GM12874 (cell line): ENCODE measurements at regions not wholly inside any gene's neighbourhood (a gene's known extent, or its start where the extent isn't known, plus 50 kb on each side); places are given as distances from the start of the nearest gene placed in this dataset.

Experiments used
- CTCF ChIP-seq: IDR thresholded peaks from 2 replicates; pipeline ENCODE4 v1.5.1; 2011; ENCODE audit warnings: low read depth, mild to moderate bottlenecking, control low read depth, low read length, moderate library complexity; ENCODE audit not compliant: insufficient read depth

GRCh38 chr2:220473611-220474010 lies 846.2 kb downstream of the SLC4A3 start:
- no peak for TF ChIP-seq CTCF

- TF ChIP-seq CTCF = no peak
Measured at GRCh38 chr2:220476877-220477276, 849.4 kb downstream of the SLC4A3 start.

GRCh38 chr2:220478305-220479058 lies 851.1 kb downstream of the SLC4A3 start:
- TF ChIP-seq CTCF = no peak

- TF ChIP-seq CTCF = no peak
Measured at GRCh38 chr2:220482716-220483115, 855.3 kb downstream of the SLC4A3 start.

GRCh38 chr2:220489121-220489520 lies 861.7 kb downstream of the SLC4A3 start:
- no peak for TF ChIP-seq CTCF

- TF ChIP-seq CTCF = no peak
Measured at GRCh38 chr2:220491670-220492069, 864.2 kb downstream of the SLC4A3 start.

GRCh38 chr2:220493871-220494525 lies 866.6 kb downstream of the SLC4A3 start:
- no peak for TF ChIP-seq CTCF
